ENCODE measurements at regions not wholly inside any gene's neighbourhood (a gene's known extent, or its start where the extent isn't known, plus 50 kb on each side); places are given as distances from the start of the nearest gene placed in this dataset.

DNA sequence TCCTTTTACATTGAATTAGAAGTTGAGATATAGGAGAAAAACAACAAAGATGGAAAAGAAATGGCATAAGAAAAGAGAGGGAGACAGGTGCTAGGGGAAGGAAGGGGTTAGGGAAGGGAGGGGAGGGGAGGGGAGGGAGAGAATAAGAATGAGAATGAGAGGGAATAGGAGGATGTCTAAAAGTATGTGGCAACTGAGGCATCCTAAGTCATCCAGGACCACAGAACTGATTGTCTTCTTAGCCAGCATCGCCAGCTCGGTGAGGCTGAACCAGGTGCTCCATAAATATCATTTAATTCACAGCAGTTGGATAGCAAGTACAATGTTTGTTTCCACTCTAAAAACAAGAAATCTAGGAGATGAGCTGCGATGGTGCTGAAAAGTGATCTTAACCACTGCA lies 393.5 kb downstream of the TMEM182 start:
- no peaks in the 10 kb centered on the region for H3K9me3 Mint-ChIP-seq
- no peaks in the 10 kb centered on the region for H3K36me3 Mint-ChIP-seq (ENCODE audit: low read depth)
- no peaks in the 10 kb centered on the region for H3K27me3 Mint-ChIP-seq
- no peak overlapping the region for H3K4me3 Mint-ChIP-seq
- H3K4me1 Mint-ChIP-seq (ENCODE audit: low read depth): no peaks in the 10 kb centered on the region
- H3K27ac Mint-ChIP-seq: no peak overlapping the region
- intact Hi-C loops (cut with micrococcal nuclease): no loop called here

DNA sequence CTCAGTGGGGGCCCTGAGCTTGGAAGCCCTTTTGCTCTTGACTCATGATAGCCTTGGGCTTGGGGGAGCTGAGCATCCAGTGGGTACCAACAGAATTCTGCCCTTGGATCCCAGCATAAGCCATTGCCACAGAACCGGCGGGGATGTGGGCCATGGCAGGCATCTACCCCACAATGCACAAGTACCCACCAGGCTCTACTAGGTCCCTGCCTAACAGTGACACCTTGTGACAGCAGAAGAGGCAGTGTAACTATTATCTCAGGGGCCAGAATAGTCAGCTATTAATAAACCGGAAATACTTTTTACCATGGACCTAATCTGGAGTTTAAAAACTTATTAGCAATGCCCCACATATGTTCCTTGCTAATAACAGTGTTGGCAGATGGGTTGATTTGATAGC lies 397.2 kb downstream of the TMEM182 start:
- intact Hi-C loops (cut with micrococcal nuclease): no loop called here
- Mint-ChIP-seq H3K4me3 (no peak overlapping the region), H3K9me3 (no peaks in the 10 kb centered on the region), H3K27me3 (no peaks in the 10 kb centered on the region), H3K27ac (no peak overlapping the region), H3K36me3 (ENCODE audit: low read depth) (no peaks in the 10 kb centered on the region), H3K4me1 (ENCODE audit: low read depth) (no peaks in the 10 kb centered on the region)

- no peak overlapping the region for H3K4me3 Mint-ChIP-seq
Measured at GRCh38 chr2:103161456-103162289, 399.8 kb downstream of the TMEM182 start.

DNA sequence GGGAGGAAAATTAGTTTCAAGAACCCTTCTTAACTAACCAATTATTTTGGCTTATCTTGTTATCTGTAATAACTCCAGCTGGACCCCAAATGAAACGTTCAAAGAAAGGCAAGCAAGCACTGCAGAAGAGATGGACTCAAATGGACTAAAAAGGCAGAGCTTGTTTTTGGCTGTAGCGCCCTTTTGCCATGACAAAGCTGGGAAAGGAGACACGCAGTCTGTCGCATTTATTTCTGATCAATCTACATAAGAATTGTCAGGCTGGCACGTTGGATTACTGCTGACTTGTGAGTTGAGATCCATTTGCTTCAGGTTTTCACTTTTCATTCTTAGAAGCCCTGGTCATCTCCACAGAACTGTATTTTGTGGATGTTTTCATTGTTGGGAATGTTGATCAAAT lies 402.9 kb downstream of the TMEM182 start:
- Mint-ChIP-seq H3K4me3 (no peak overlapping the region), H3K9me3 (no peaks in the 10 kb centered on the region), H3K27ac (no peak overlapping the region), H3K4me1 (ENCODE audit: low read depth) (no peaks in the 10 kb centered on the region), H3K27me3 (no peaks in the 10 kb centered on the region), H3K36me3 (ENCODE audit: low read depth) (no peaks in the 10 kb centered on the region)
- intact Hi-C loops (cut with micrococcal nuclease): loop anchor here (10.0 kb wide), 1 partner anchor 320 kb away; no protein-coding TSS in a partner anchor

More at GRCh38 chr2:103161456-103162289, 399.8 kb downstream of the TMEM182 start:
- Mint-ChIP-seq H3K36me3 (ENCODE audit: low read depth) (no peaks in the 10 kb centered on the region), H3K4me1 (ENCODE audit: low read depth) (no peaks in the 10 kb centered on the region), H3K9me3 (no peaks in the 10 kb centered on the region), H3K27me3 (no peaks in the 10 kb centered on the region), H3K27ac (no peak overlapping the region)
- intact Hi-C loops (cut with micrococcal nuclease): loop anchor here (10.0 kb wide), 1 partner anchor 317 kb away; no protein-coding TSS in a partner anchor

DNA sequence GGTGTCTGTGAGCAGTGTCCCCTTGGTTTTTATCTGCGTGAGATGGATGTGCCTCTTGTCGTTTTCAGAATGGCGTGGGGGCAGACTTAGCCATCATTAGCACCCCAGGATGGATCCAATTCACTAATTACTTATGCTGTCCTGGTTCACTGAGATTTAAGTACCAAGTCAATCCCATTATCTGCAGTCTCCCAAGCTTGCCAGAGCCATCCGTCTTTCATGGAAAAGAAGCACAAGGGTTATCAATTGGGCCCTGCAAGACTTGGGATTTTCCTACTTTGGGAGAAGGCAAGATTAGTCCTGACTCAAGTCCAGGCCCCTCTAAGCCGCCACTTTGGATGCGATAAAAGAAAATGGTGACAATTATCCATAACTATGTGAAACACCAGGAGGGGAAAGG lies 404.0 kb downstream of the TMEM182 start:
- Mint-ChIP-seq H3K27ac (no peak overlapping the region), H3K36me3 (ENCODE audit: low read depth) (no peaks in the 10 kb centered on the region), H3K4me3 (no peak overlapping the region), H3K9me3 (no peaks in the 10 kb centered on the region), H3K27me3 (no peaks in the 10 kb centered on the region), H3K4me1 (ENCODE audit: low read depth) (no peaks in the 10 kb centered on the region)
- intact Hi-C loops (cut with micrococcal nuclease): loop anchor here (10.0 kb wide), 1 partner anchor 321 kb away; no protein-coding TSS in a partner anchor

DNA sequence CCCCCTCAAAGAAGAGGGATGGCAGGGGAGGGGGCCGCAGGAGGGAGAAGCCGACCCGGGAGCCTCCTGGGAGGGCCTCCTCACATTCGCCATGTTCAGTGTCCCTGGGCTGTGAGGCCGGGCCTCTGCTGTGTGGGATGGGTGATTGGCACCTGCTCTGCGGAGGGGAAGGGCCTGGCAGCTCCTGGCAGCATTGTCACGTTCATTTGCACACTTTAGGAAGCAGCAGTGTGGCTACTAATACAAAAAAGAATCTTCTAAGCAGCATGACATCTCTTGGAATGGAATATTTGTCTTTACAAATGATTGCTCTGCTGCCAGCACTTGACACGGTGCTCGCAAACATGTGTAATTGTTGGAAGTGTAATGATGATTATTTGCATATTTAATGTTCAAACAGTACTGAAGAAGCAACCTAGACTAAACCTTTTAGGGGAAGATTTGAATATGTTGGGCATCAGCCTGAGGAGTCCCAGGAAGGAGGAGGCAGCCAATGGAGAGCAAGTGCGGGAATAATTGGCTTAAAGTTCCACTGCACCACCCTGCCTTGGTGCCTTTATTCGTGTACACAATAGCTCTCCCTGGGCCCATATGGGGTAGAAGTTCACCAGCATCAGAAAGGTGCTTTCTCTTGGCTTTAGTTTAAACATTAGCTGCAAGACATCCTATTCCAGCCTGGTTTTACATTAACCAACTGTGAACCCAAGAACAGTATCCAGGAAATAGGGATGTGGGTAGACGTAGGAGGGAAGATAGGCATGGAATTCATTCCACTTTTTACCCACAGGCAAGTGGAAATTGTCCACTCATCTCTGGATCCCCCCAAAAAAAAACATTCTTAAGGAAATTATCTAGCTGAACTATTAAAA lies 404.9 kb downstream of the TMEM182 start:
- Mint-ChIP-seq H3K27me3 (no peaks in the 10 kb centered on the region), H3K4me1 (ENCODE audit: low read depth) (no peaks in the 10 kb centered on the region), H3K27ac (no peak overlapping the region), H3K9me3 (no peaks in the 10 kb centered on the region), H3K36me3 (ENCODE audit: low read depth) (no peaks in the 10 kb centered on the region), H3K4me3 (no peak overlapping the region)
- intact Hi-C loops (cut with micrococcal nuclease): loop anchor here (10.0 kb wide), 1 partner anchor 322 kb away; no protein-coding TSS in a partner anchor

DNA sequence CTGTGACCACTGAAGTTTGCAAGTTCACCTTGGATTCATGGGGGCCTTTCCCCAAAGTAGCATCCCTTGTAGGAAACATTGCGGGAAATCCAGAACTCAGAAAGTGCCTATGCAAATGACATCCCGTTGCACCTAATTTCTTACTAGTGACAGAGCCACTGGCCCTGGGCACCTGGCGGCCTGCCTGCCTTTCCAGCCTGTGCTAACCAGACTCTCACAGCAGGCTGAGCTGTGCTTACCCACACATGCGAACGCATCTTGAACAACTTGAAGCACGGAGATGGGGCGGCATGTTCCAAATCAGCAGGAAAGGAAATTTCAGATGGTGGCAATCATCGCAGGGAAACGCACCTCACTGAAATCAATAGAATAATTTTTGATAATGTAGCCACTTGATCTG lies 405.8 kb downstream of the TMEM182 start:
- no peak overlapping the region for H3K4me3 Mint-ChIP-seq
- intact Hi-C loops (cut with micrococcal nuclease): loop anchor here (10.0 kb wide), 1 partner anchor 323 kb away; no protein-coding TSS in a partner anchor

GRCh38 chr2:103169861-103170260 lies 408.0 kb downstream of the TMEM182 start:
- no peaks in the 10 kb centered on the region for H3K27me3 Mint-ChIP-seq
- no peaks in the 10 kb centered on the region for H3K36me3 Mint-ChIP-seq (ENCODE audit: low read depth)
- H3K4me1 Mint-ChIP-seq (ENCODE audit: low read depth): no peaks in the 10 kb centered on the region
- no peak overlapping the region for H3K4me3 Mint-ChIP-seq
- peaks cover 7% of the 10 kb centered on the region for H3K9me3 Mint-ChIP-seq
- intact Hi-C loops (cut with micrococcal nuclease): loop anchor here (10.0 kb wide), 1 partner anchor 325 kb away; no protein-coding TSS in a partner anchor
- no peak overlapping the region for H3K27ac Mint-ChIP-seq

More for the DNA sequence above, 405.8 kb downstream of the TMEM182 start:
- H3K36me3 Mint-ChIP-seq (ENCODE audit: low read depth): no peaks in the 10 kb centered on the region
- H3K4me1 Mint-ChIP-seq (ENCODE audit: low read depth): no peaks in the 10 kb centered on the region
- peaks cover under 1% of the 10 kb centered on the region for H3K9me3 Mint-ChIP-seq
- no peak overlapping the region for H3K27ac Mint-ChIP-seq
- no peaks in the 10 kb centered on the region for H3K27me3 Mint-ChIP-seq

DNA sequence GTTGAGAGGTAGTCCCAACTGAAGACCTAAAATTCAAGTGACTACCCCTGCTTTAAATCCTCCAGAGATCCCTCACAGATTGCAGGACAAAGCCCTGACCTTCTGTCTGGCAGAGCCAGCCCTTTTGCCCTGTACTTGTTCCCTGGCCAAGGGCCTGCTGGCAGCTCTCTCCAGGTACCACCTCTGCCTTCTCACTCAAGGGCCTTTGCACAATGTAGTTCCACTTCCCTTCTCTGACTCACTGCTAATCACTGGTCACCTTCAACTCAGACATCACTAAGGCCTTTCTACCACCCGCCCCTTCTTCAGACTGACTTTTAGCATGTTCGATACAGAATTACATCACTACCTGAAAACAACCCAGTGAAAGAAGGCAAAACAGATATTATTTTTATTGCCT lies 411.0 kb downstream of the TMEM182 start:
- no peak overlapping the region for H3K4me3 Mint-ChIP-seq
- no peaks in the 10 kb centered on the region for H3K36me3 Mint-ChIP-seq (ENCODE audit: low read depth)
- intact Hi-C loops (cut with micrococcal nuclease): no loop called here
- no peak overlapping the region for H3K27ac Mint-ChIP-seq
- H3K27me3 Mint-ChIP-seq: no peaks in the 10 kb centered on the region
- peaks cover 7% of the 10 kb centered on the region for H3K9me3 Mint-ChIP-seq
- H3K4me1 Mint-ChIP-seq (ENCODE audit: low read depth): no peaks in the 10 kb centered on the region

DNA sequence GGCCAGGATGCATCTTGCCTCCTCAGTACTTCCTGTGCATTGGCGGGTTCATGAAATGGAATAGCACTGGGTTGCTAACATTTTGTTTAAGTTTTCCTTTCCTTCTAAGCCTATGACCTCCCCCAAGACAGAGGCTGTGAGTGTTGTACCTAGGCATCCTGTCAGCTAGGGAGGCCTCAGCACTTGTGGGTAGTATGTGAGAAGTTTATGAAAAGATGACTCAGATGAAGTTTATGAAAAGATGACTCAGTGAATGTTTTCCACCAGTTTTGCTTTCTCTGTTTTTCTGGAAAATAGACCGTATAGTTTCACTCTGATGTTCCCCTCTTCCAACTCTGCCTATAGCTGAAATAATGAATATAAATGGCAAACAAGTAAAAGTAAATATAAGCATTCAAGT lies 412.9 kb downstream of the TMEM182 start:
- Mint-ChIP-seq H3K36me3 (ENCODE audit: low read depth) (no peaks in the 10 kb centered on the region), H3K27me3 (no peaks in the 10 kb centered on the region), H3K9me3 (peaks cover 7% of the 10 kb centered on the region), H3K27ac (no peak overlapping the region), H3K4me1 (ENCODE audit: low read depth) (no peaks in the 10 kb centered on the region), H3K4me3 (no peak overlapping the region)
- intact Hi-C loops (cut with micrococcal nuclease): no loop called here

GRCh38 chr2:103176294-103176915 lies 414.6 kb downstream of the TMEM182 start:
- no peak overlapping the region for H3K4me3 Mint-ChIP-seq

DNA sequence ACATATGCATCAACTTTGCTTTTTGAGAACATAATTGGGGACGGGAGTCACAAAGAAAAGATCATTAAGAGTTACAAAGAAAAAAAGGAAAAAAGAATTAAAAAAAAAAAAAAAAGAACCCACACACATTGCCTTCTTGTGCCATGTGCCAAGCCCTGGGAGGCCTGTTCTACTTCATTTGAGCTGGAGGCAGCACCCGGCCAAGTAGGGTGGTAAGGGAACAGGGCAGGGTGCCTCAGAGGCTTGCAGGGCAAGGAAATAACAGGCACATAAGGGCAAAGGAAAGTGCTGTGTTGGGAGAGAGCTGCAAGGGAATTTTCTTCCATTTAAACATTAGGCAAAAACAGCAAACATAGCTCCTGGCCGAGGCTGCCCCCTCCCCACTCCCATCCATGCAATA lies 418.0 kb downstream of the TMEM182 start:
- Mint-ChIP-seq H3K9me3 (no peaks in the 10 kb centered on the region), H3K4me3 (no peak overlapping the region), H3K4me1 (ENCODE audit: low read depth) (no peaks in the 10 kb centered on the region), H3K27ac (no peak overlapping the region), H3K36me3 (ENCODE audit: low read depth) (no peaks in the 10 kb centered on the region), H3K27me3 (no peaks in the 10 kb centered on the region)
- intact Hi-C loops (cut with micrococcal nuclease): no loop called here

More at GRCh38 chr2:103176294-103176915, 414.6 kb downstream of the TMEM182 start:
- intact Hi-C loops (cut with micrococcal nuclease): no loop called here
- H3K4me1 Mint-ChIP-seq (ENCODE audit: low read depth): no peaks in the 10 kb centered on the region
- no peak overlapping the region for H3K27ac Mint-ChIP-seq
- peaks cover 7% of the 10 kb centered on the region for H3K9me3 Mint-ChIP-seq
- H3K27me3 Mint-ChIP-seq: no peaks in the 10 kb centered on the region
- H3K36me3 Mint-ChIP-seq (ENCODE audit: low read depth): no peaks in the 10 kb centered on the region

GRCh38 chr2:103183061-103183460 lies 421.2 kb downstream of the TMEM182 start:
- Mint-ChIP-seq H3K4me1 (ENCODE audit: low read depth) (no peaks in the 10 kb centered on the region), H3K9me3 (peaks cover 4% of the 10 kb centered on the region), H3K4me3 (no peak overlapping the region), H3K27ac (no peak overlapping the region), H3K27me3 (no peaks in the 10 kb centered on the region), H3K36me3 (ENCODE audit: low read depth) (no peaks in the 10 kb centered on the region)
- intact Hi-C loops (cut with micrococcal nuclease): no loop called here
